ENCODE measurements at regions not wholly inside any gene's neighbourhood (a gene's known extent, or its start where the extent isn't known, plus 50 kb on each side); places are given as distances from the start of the nearest gene placed in this dataset.

GRCh38 chr1:232462213-232462612, 167.7 kb downstream of the SIPA1L2 start:
- Histone ChIP-seq H3K36me3 (ENCODE audit: control insufficient read depth in 2 of 2, extremely low read depth in 1 of 2, insufficient read depth in 2 of 2, low read length in 2 of 2) (no peaks in the 10 kb centered on the region), H4K20me1 (ENCODE audit: control insufficient read depth, extremely low read depth, insufficient read depth, low read length) (no peaks in the 10 kb centered on the region), H3K4me3 (ENCODE audit: control insufficient read depth in 2 of 3, extremely low read depth in 1 of 3, insufficient read depth in 2 of 3, low read depth in 1 of 3, low read length in 3 of 3) (no peak overlapping the region), H3K9ac (ENCODE audit: control insufficient read depth, extremely low read depth, insufficient read depth, low read length) (no peak overlapping the region), H3K27ac (ENCODE audit: control insufficient read depth, insufficient read depth, low read length) (no peak overlapping the region), H3K4me2 (ENCODE audit: control insufficient read depth, extremely low read depth, insufficient read depth, low read depth, low read length) (no peak overlapping the region), H3K27me3 (ENCODE audit: control insufficient read depth, extremely low read depth, insufficient read depth, low read length) (no peaks in the 10 kb centered on the region), H3K79me2 (ENCODE audit: control insufficient read depth, insufficient read depth, low read length) (no peaks in the 10 kb centered on the region), H3K4me1 (ENCODE audit: control insufficient read depth, extremely low read depth, insufficient read depth, low read length) (no peaks in the 10 kb centered on the region), H2AFZ (ENCODE audit: control insufficient read depth, low read length) (no peak overlapping the region), H3K9me3 (ENCODE audit: control insufficient read depth, low read depth, low read length) (no peaks in the 10 kb centered on the region), H3K9me1 (ENCODE audit: control insufficient read depth, extremely low read depth, insufficient read depth, low read length) (no peaks in the 10 kb centered on the region)
- TF ChIP-seq EZH2 (IDR thresholded peaks at IDR 0.05; ENCODE audit: low read length) (no peak), CTCF (optimal IDR thresholded peaks at IDR 0.05 in 1 of 3, IDR thresholded peaks at IDR 0.05 in 1 of 3, conservative IDR thresholded peaks at IDR 0.05 in 1 of 3; ENCODE audit: extremely low read depth in 1 of 3, insufficient read depth in 2 of 3, low read length in 3 of 3) (no peak)
- FAIRE-seq: no peak
- dilution Hi-C loops (cut with MboI; ENCODE audit: extremely low pct_ligation_motif_present, low sequenced_read_pairs): no loop called here
- DNase-seq (ENCODE audit: low read depth, low spot score): no peak

GRCh38 chr1:232459826-232460225, 170.1 kb downstream of the SIPA1L2 start:
- H3K9me3 ChIP-seq (ENCODE audit: control insufficient read depth, low read depth, low read length): no peaks in the 10 kb centered on the region
- no peak for DNase-seq (ENCODE audit: low read depth, low spot score)
- FAIRE-seq: no peak
- TF ChIP-seq CTCF (optimal IDR thresholded peaks at IDR 0.05 in 1 of 3, IDR thresholded peaks at IDR 0.05 in 1 of 3, conservative IDR thresholded peaks at IDR 0.05 in 1 of 3; ENCODE audit: extremely low read depth in 1 of 3, insufficient read depth in 2 of 3, low read length in 3 of 3): no peak
- no peak for TF ChIP-seq EZH2 (IDR thresholded peaks at IDR 0.05; ENCODE audit: low read length)
- H4K20me1 ChIP-seq (ENCODE audit: control insufficient read depth, extremely low read depth, insufficient read depth, low read length): no peaks in the 10 kb centered on the region
- no peaks in the 10 kb centered on the region for H3K36me3 ChIP-seq (ENCODE audit: control insufficient read depth in 2 of 2, extremely low read depth in 1 of 2, insufficient read depth in 2 of 2, low read length in 2 of 2)
- no peaks in the 10 kb centered on the region for H3K9me1 ChIP-seq (ENCODE audit: control insufficient read depth, extremely low read depth, insufficient read depth, low read length)
- no peaks in the 10 kb centered on the region for H3K27me3 ChIP-seq (ENCODE audit: control insufficient read depth, extremely low read depth, insufficient read depth, low read length)
- H3K4me1 ChIP-seq (ENCODE audit: control insufficient read depth, extremely low read depth, insufficient read depth, low read length): no peaks in the 10 kb centered on the region
- H3K4me2 ChIP-seq (ENCODE audit: control insufficient read depth, extremely low read depth, insufficient read depth, low read depth, low read length): no peak overlapping the region
- H2AFZ ChIP-seq (ENCODE audit: control insufficient read depth, low read length): no peak overlapping the region
- no peak overlapping the region for H3K9ac ChIP-seq (ENCODE audit: control insufficient read depth, extremely low read depth, insufficient read depth, low read length)
- dilution Hi-C loops (cut with MboI; ENCODE audit: extremely low pct_ligation_motif_present, low sequenced_read_pairs): no loop called here
- H3K27ac ChIP-seq (ENCODE audit: control insufficient read depth, insufficient read depth, low read length): no peak overlapping the region
- H3K79me2 ChIP-seq (ENCODE audit: control insufficient read depth, insufficient read depth, low read length): no peaks in the 10 kb centered on the region
- H3K4me3 ChIP-seq (ENCODE audit: control insufficient read depth in 2 of 3, extremely low read depth in 1 of 3, insufficient read depth in 2 of 3, low read depth in 1 of 3, low read length in 3 of 3): no peak overlapping the region

Data from keratinocyte (primary cell).